Keratinocyte (primary cell): ENCODE measurements at regions not wholly inside any gene's neighbourhood (a gene's known extent, or its start where the extent isn't known, plus 50 kb on each side); places are given as distances from the start of the nearest gene placed in this dataset.

Experiments
- CTCF ChIP-seq, 3 experiments: IDR thresholded peaks in 1 of 3; conservative IDR thresholded peaks in 1 of 3; optimal IDR thresholded peaks in 1 of 3; 2 replicates in 2 of 3; 3 replicates in 1 of 3; pipeline versions ENCODE3 to v1.5.1; 2011; ENCODE audit warnings: low read length in 3 of 3, mild to moderate bottlenecking in 3 of 3, moderate library complexity in 2 of 3, control low read depth in 1 of 3, inconsistent platforms in 1 of 3; ENCODE audit not compliant: insufficient read depth in 2 of 3; ENCODE audit errors: extremely low read depth in 1 of 3
- EZH2 ChIP-seq: IDR thresholded peaks from one replicate; pipeline ENCODE4 v1.6.1; 2012; ENCODE audit warnings: inconsistent platforms, mild to moderate bottlenecking, low read length, moderate library complexity

DNA sequence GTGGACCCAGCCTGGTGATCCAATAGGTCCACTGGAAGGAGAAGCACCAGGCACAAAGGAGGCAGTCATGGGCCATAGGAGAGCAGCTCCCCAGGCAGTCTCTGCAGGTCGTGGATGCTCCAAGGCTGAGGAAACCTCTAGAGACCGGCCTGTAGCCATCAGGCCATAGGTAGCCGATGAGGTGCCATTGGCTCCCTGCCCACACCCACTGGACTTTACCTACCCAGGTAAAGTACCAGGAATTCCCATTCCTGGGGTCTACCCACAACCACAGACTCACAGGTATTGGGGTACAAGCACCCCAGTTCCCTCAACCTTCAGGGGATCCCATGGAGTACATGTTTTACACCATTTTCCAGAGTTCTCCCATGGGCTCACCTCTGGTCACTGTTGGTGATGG lies 188.0 kb upstream of the TCERG1L start:
- TF ChIP-seq CTCF (optimal IDR thresholded peaks at IDR 0.05 in 1 of 3, IDR thresholded peaks at IDR 0.05 in 1 of 3, conservative IDR thresholded peaks at IDR 0.05 in 1 of 3; ENCODE audit: extremely low read depth in 1 of 3, insufficient read depth in 2 of 3, low read length in 3 of 3) (no peak), EZH2 (no peak)
